PC-3 (cell line): ENCODE measurements at regions not wholly inside any gene's neighbourhood (a gene's known extent, or its start where the extent isn't known, plus 50 kb on each side); places are given as distances from the start of the nearest gene placed in this dataset.

Experiments
- ATAC-seq: fragments of 200-7000 bp; cut with Tn5 transposase; 2 replicates; pipeline ENCODE4 v1.9.1; 2020; ENCODE audit warnings: mild to moderate bottlenecking, moderate library complexity
- BruUV-seq: library from RNA; stranded (reverse); fragments of 400-500 nt; replicated peaks from 2 replicates; lab custom pipeline; 2021; lab: Mats Ljungman, UMichigan
- CTCF ChIA-PET: fragments of 300-600 bp; sonication (Branson Sonifier 250); formaldehyde crosslinking; loops from one replicate; lab custom pipeline; 2022; ENCODE audit warnings: antibody characterized with exemption; lab: Charles Lee
- POLR2A ChIA-PET: fragments of 300-600 bp; sonication (Branson Sonifier 250); formaldehyde crosslinking; loops from one replicate; lab custom pipeline; 2022; ENCODE audit warnings: antibody characterized with exemption; ENCODE audit not compliant: unreplicated experiment; lab: Charles Lee
- DNase-seq: peaks from one replicate; pipeline ENCODE4 v3.0.0-alpha.2; 2015
- H2AFZ ChIP-seq: fragments of 300-600 bp; sonication (generic); 2 replicates; pipeline ENCODE4 v1.6.0; 2016; ENCODE audit warnings: antibody characterized with exemption, low read length
- H3F3A ChIP-seq: fragments of 300-600 bp; sonication (generic); one replicate; pipeline ENCODE4 v1.6.0; 2017; ENCODE audit warnings: antibody characterized with exemption, low read length, control low read depth, mild to moderate bottlenecking; ENCODE audit not compliant: unreplicated experiment
- H3K27ac ChIP-seq: fragments of 300-600 bp; sonication (generic); 2 replicates; pipeline ENCODE4 v1.5.1; 2016; ENCODE audit warnings: mild to moderate bottlenecking, low read length
- H3K27me3 ChIP-seq: fragments of 300-600 bp; sonication (generic); 2 replicates; pipeline ENCODE4 v1.6.1; 2016; ENCODE audit warnings: low read length, mixed read lengths
- H3K36me3 ChIP-seq: fragments of 300-600 bp; sonication (generic); 2 replicates; pipeline ENCODE4 v1.6.1; 2016; ENCODE audit warnings: low read depth, mixed run types, low read length, mixed read lengths
- H3K4me1 ChIP-seq: fragments of 300-600 bp; sonication (generic); 2 replicates; pipeline ENCODE4 v1.5.1; 2016; ENCODE audit warnings: low read length; ENCODE audit not compliant: insufficient read depth
- H3K4me2 ChIP-seq: fragments of 300-600 bp; sonication (generic); 2 replicates; pipeline ENCODE4 v1.6.0; 2016; ENCODE audit warnings: low read length
- H3K4me3 ChIP-seq: fragments of 300-600 bp; sonication (generic); 2 replicates; pipeline ENCODE4 v1.5.1; 2016; ENCODE audit warnings: mild to moderate bottlenecking, low read length, mixed read lengths
- H3K79me2 ChIP-seq: fragments of 300-600 bp; sonication (generic); 2 replicates; pipeline ENCODE4 v1.6.1; 2017; ENCODE audit warnings: low read length, mixed read lengths
- H3K9ac ChIP-seq: fragments of 300-600 bp; sonication (generic); 2 replicates; pipeline ENCODE4 v1.6.0; 2016; ENCODE audit warnings: mild to moderate bottlenecking, low read length
- H3K9me2 ChIP-seq: fragments of 300-600 bp; sonication (generic); replicated peaks from 2 replicates; pipeline ENCODE4 v1.6.1; 2016; ENCODE audit warnings: mixed run types, low read length, mixed read lengths
- H3K9me3 ChIP-seq: fragments of 300-600 bp; sonication (generic); 2 replicates; pipeline ENCODE4 v1.6.1; 2016; ENCODE audit warnings: low read length, mixed read lengths
- H4K20me1 ChIP-seq: fragments of 300-600 bp; sonication (generic); 2 replicates; pipeline ENCODE4 v1.6.1; 2016; ENCODE audit warnings: low read length, mixed read lengths
- EZH2 ChIP-seq: fragments of 300-600 bp; sonication (generic); IDR thresholded peaks from one replicate; pipeline ENCODE4 v1.6.1; 2017; ENCODE audit warnings: antibody characterized with exemption, mild to moderate bottlenecking, low read length; ENCODE audit not compliant: unreplicated experiment
- EZH2phosphoT487 ChIP-seq: fragments of 300-600 bp; sonication (generic); IDR thresholded peaks from 2 replicates; pipeline ENCODE4 v1.6.1; 2018; ENCODE audit warnings: mild to moderate bottlenecking, antibody characterized with exemption, low read length, borderline replicate concordance
- intact Hi-C: fragments of 100-400 bp; cut with micrococcal nuclease; formaldehyde crosslinking; loops from 2 replicates; pipeline ENCODE4 v1.9.0; 2023
- TF ChIP-seq, protein P1 (sequence below): fragments of 300-600 bp; sonication (generic); conservative IDR thresholded peaks from 2 replicates; pipeline ENCODE4 v1.5.1; 2017; ENCODE audit warnings: antibody characterized with exemption, low read depth, mild to moderate bottlenecking, low read length

- Histone ChIP-seq H2AFZ (no peak overlapping the region), H4K20me1 (no peaks in the 10 kb centered on the region), H3K4me3 (no peak overlapping the region), H3K9ac (no peak overlapping the region), H3K27me3 (peaks cover 28% of the 10 kb centered on the region), H3K4me2 (no peak overlapping the region), H3K79me2 (no peaks in the 10 kb centered on the region), H3K4me1 (peaks cover 8% of the 10 kb centered on the region), H3K9me2 (no peaks in the 10 kb centered on the region), H3K27ac (no peak overlapping the region), H3K9me3 (no peaks in the 10 kb centered on the region), H3F3A (no peaks in the 10 kb centered on the region), H3K36me3 (no peaks in the 10 kb centered on the region)
- no peak for ATAC-seq
- TF ChIP-seq EZH2 (no peak), EZH2phosphoT487 (no peak)
- TF ChIP-seq, protein P1, sequence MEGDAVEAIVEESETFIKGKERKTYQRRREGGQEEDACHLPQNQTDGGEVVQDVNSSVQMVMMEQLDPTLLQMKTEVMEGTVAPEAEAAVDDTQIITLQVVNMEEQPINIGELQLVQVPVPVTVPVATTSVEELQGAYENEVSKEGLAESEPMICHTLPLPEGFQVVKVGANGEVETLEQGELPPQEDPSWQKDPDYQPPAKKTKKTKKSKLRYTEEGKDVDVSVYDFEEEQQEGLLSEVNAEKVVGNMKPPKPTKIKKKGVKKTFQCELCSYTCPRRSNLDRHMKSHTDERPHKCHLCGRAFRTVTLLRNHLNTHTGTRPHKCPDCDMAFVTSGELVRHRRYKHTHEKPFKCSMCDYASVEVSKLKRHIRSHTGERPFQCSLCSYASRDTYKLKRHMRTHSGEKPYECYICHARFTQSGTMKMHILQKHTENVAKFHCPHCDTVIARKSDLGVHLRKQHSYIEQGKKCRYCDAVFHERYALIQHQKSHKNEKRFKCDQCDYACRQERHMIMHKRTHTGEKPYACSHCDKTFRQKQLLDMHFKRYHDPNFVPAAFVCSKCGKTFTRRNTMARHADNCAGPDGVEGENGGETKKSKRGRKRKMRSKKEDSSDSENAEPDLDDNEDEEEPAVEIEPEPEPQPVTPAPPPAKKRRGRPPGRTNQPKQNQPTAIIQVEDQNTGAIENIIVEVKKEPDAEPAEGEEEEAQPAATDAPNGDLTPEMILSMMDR, result no peak
- BruUV-seq, result no TSS peak
- no peak for DNase-seq
- intact Hi-C loops, result loop anchor here (5.0 kb wide), 2 partner anchors 233 to 347 kb away; no protein-coding TSS in a partner anchor
- ChIA-PET CTCF (no interaction called here), POLR2A (no interaction called here)
Measured at GRCh38 chr18:75129717-75130477, 79.0 kb downstream of the PTGR3 start.

GRCh38 chr18:75128911-75129716 lies 79.8 kb downstream of the PTGR3 start:
- TF ChIP-seq EZH2 (no peak), EZH2phosphoT487 (no peak)
- TF ChIP-seq, protein P1, result no peak
- no peaks in the 10 kb centered on the region for H3K36me3 ChIP-seq
- H3K27ac ChIP-seq, result no peak overlapping the region
- H3F3A ChIP-seq, result no peaks in the 10 kb centered on the region
- no peaks in the 10 kb centered on the region for H4K20me1 ChIP-seq
- CTCF ChIA-PET, result no interaction called here
- no peaks in the 10 kb centered on the region for H3K9me3 ChIP-seq
- POLR2A ChIA-PET, result no interaction called here
- no peak overlapping the region for H3K9ac ChIP-seq
- intact Hi-C loops, result loop anchor here (5.0 kb wide), 1 partner anchor 232 kb away; no protein-coding TSS in a partner anchor
- H3K79me2 ChIP-seq, result no peaks in the 10 kb centered on the region
- H2AFZ ChIP-seq, result no peak overlapping the region
- peaks cover 8% of the 10 kb centered on the region for H3K4me1 ChIP-seq
- H3K4me2 ChIP-seq, result no peak overlapping the region
- ATAC-seq, result no peak
- DNase-seq, result no peak
- H3K27me3 ChIP-seq, result peaks cover 28% of the 10 kb centered on the region
- no peaks in the 10 kb centered on the region for H3K9me2 ChIP-seq
- no peak overlapping the region for H3K4me3 ChIP-seq
- no TSS peak for BruUV-seq
